Neural progenitor cell (in vitro differentiated cells): ENCODE measurements at regions not wholly inside any gene's neighbourhood (a gene's known extent, or its start where the extent isn't known, plus 50 kb on each side); places are given as distances from the start of the nearest gene placed in this dataset.

Source experiments
- DNase-seq: peaks from one replicate; pipeline ENCODE4 v3.0.0-alpha.2; 2016; ENCODE audit warnings: low spot score
- H2AFZ ChIP-seq: fragments of 200-600 bp; sonication (generic); replicated peaks from 2 replicates; pipeline ENCODE4 v1.6.1; 2016; ENCODE audit warnings: antibody characterized with exemption
- H3F3A ChIP-seq: fragments of 200-600 bp; sonication (generic); 2 replicates; pipeline ENCODE4 v1.6.1; 2016; ENCODE audit warnings: antibody characterized with exemption, low read depth
- H3K27ac ChIP-seq: fragments of 200-600 bp; sonication (generic); 2 replicates; pipeline ENCODE4 v1.5.1; 2016; ENCODE audit warnings: mild to moderate bottlenecking
- H3K27me3 ChIP-seq: fragments of 200-600 bp; sonication (generic); 2 replicates; pipeline ENCODE4 v1.6.1; 2016; ENCODE audit warnings: mild to moderate bottlenecking, moderate library complexity
- H3K36me3 ChIP-seq: fragments of 200-600 bp; sonication (generic); 2 replicates; pipeline ENCODE4 v1.5.1; 2016
- H3K4me1 ChIP-seq: fragments of 200-600 bp; sonication (generic); 2 replicates; pipeline ENCODE4 v1.6.1; 2016; ENCODE audit warnings: mixed run types
- H3K4me2 ChIP-seq: fragments of 200-600 bp; sonication (generic); 2 replicates; pipeline ENCODE4 v1.6.1; 2016
- H3K4me3 ChIP-seq: fragments of 200-600 bp; sonication (generic); 2 replicates; pipeline ENCODE4 v1.5.1; 2016
- H3K79me2 ChIP-seq: fragments of 200-600 bp; sonication (generic); 2 replicates; pipeline ENCODE4 v1.6.1; 2016; ENCODE audit warnings: low read depth
- H3K9ac ChIP-seq: fragments of 200-600 bp; sonication (generic); 2 replicates; pipeline ENCODE4 v1.6.1; 2016
- H3K9me3 ChIP-seq: fragments of 200-600 bp; sonication (generic); 2 replicates; pipeline ENCODE4 v1.5.1; 2016; ENCODE audit warnings: low read depth
- H4K20me1 ChIP-seq: fragments of 200-600 bp; sonication (generic); 2 replicates; pipeline ENCODE4 v1.6.1; 2016; ENCODE audit warnings: low read depth
- H3K27ac Mint-ChIP-seq: 3 replicates; pipeline ENCODE4 v1.8.0; 2021; ENCODE audit warnings: mixed read lengths
- H3K27me3 Mint-ChIP-seq: 2 replicates; pipeline ENCODE4 v1.8.0; 2022; ENCODE audit warnings: low read depth, mild to moderate bottlenecking, inconsistent platforms, moderate library complexity, mixed read lengths; ENCODE audit not compliant: insufficient read depth
- H3K36me3 Mint-ChIP-seq: 3 replicates; pipeline ENCODE4 v1.8.0; 2021; ENCODE audit warnings: mixed read lengths
- H3K4me1 Mint-ChIP-seq: 3 replicates; pipeline ENCODE4 v1.8.0; 2021; ENCODE audit warnings: mixed read lengths
- H3K4me3 Mint-ChIP-seq: 3 replicates; pipeline ENCODE4 v1.8.0; 2021; ENCODE audit warnings: mild to moderate bottlenecking, moderate library complexity, mixed read lengths
- H3K9me3 Mint-ChIP-seq: 3 replicates; pipeline ENCODE4 v1.8.0; 2020; ENCODE audit warnings: mixed read lengths
- EZH2 ChIP-seq: fragments of 200-600 bp; sonication (generic); IDR thresholded peaks from 2 replicates; pipeline ENCODE4 v1.6.1; 2017; ENCODE audit warnings: antibody characterized with exemption, mild to moderate bottlenecking, moderate library complexity
- EZH2phosphoT487 ChIP-seq: fragments of 200-600 bp; sonication (generic); IDR thresholded peaks from 2 replicates; pipeline ENCODE4 v1.6.1; 2017; ENCODE audit warnings: antibody characterized with exemption
- TF ChIP-seq, protein P1 (sequence below): fragments of 200-600 bp; sonication (generic); IDR thresholded peaks from 2 replicates; pipeline ENCODE4 v1.5.1; 2017; ENCODE audit warnings: antibody characterized with exemption, mild to moderate bottlenecking

DNA sequence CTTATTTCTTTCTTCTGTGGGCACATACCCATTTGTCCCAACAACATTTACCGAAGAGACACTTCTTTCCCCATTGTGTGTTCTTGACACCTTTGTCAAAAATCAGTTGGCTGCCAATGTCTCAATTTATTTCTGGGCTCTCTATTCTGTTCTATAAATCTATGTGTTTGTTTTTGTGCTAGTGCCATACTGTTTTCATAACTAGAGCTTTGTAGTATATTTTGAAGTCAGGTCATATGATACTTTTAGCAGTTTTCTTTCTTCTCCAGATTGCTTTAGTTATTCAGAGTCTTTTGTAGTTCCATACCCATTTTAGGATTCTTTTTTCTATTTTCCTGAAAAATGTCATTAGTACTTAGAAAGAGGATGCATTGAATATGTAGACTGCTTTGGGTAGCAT is 1276.3 kb downstream of the SLITRK1 start:
- Histone ChIP-seq H3K4me2 (no peak overlapping the region), H3K4me1 (no peaks in the 10 kb centered on the region), H3K4me3 (no peak overlapping the region), H3K79me2 (no peaks in the 10 kb centered on the region), H3K9me3 (peaks cover 14% of the 10 kb centered on the region), H2AFZ (no peak overlapping the region), H3K36me3 (no peaks in the 10 kb centered on the region), H4K20me1 (no peaks in the 10 kb centered on the region), H3K27ac (no peak overlapping the region), H3F3A (peaks cover 17% of the 10 kb centered on the region), H3K9ac (no peak overlapping the region), H3K27me3 (no peaks in the 10 kb centered on the region)
- Mint-ChIP-seq H3K27me3 (no peaks in the 10 kb centered on the region), H3K4me1 (no peaks in the 10 kb centered on the region), H3K36me3 (no peaks in the 10 kb centered on the region), H3K9me3 (peaks cover 15% of the 10 kb centered on the region), H3K27ac (no peak overlapping the region), H3K4me3 (no peak overlapping the region)
- DNase-seq = no peak
- TF ChIP-seq EZH2 (no peak), EZH2phosphoT487 (no peak)

DNA sequence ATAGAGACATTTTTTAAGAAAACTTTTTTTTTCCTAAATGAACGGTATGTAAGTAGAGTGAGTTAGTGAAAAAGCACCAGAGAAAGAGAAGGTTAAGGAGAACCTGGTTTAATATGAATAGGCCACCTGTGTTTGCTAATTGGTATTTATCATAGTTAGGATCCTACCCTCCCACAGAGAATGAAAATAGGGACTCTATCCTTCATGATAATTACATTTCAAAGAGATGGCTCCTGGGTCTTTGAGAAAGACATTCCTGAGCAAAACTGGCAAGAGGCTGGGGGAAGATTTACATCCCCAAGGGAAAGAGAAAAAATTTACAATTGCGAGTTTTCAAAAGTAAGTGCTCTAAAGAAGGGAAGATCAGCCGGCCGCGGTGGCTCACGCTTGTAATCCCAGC is 1284.5 kb downstream of the SLITRK1 start:
- Histone ChIP-seq H3K9ac (no peak overlapping the region), H3K79me2 (no peaks in the 10 kb centered on the region), H3K36me3 (no peaks in the 10 kb centered on the region), H3K9me3 (no peaks in the 10 kb centered on the region), H3K4me1 (no peaks in the 10 kb centered on the region), H3K27ac (peak overlapping the region; percentile 32), H4K20me1 (no peaks in the 10 kb centered on the region), H2AFZ (no peak overlapping the region), H3K27me3 (peaks cover 7% of the 10 kb centered on the region), H3K4me3 (no peak overlapping the region), H3F3A (peaks cover 4% of the 10 kb centered on the region), H3K4me2 (no peak overlapping the region)
- no peaks in the 10 kb centered on the region for H3K36me3 Mint-ChIP-seq
- no peak overlapping the region for H3K4me3 Mint-ChIP-seq
- no peak for TF ChIP-seq EZH2phosphoT487
- H3K4me1 Mint-ChIP-seq = peaks cover 2% of the 10 kb centered on the region
- DNase-seq = peak; percentile 58
- no peaks in the 10 kb centered on the region for H3K9me3 Mint-ChIP-seq
- no peaks in the 10 kb centered on the region for H3K27me3 Mint-ChIP-seq
- no peak overlapping the region for H3K27ac Mint-ChIP-seq

DNA sequence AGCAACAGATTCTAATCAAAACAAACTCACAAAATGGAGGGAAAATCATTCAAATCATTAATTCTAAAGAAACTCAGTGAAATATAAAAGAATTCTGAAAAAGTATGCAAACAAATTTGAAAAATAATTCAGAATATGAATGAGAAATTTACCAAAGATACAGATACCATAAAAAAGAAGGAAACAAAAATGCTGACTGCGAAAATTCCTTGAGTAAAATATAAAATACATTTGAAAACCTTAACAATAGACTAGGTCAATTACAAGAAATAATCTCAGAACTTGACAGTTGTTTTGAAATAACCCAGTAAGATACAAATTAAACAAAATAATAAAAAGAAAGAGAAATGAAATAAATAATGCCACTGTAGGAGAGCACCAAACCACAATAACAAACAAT is 1289.0 kb downstream of the SLITRK1 start:
- Histone ChIP-seq H3K36me3 (no peaks in the 10 kb centered on the region), H3K27me3 (peaks cover 7% of the 10 kb centered on the region), H3K4me3 (no peak overlapping the region), H3K9ac (no peak overlapping the region), H3K4me1 (no peaks in the 10 kb centered on the region), H3K79me2 (no peaks in the 10 kb centered on the region), H3K27ac (no peak overlapping the region), H3F3A (peaks cover 4% of the 10 kb centered on the region), H2AFZ (no peak overlapping the region), H3K9me3 (no peaks in the 10 kb centered on the region), H4K20me1 (no peaks in the 10 kb centered on the region), H3K4me2 (no peak overlapping the region)
- TF ChIP-seq EZH2phosphoT487 = no peak
- TF ChIP-seq EZH2 = no peak
- TF ChIP-seq, protein P1, sequence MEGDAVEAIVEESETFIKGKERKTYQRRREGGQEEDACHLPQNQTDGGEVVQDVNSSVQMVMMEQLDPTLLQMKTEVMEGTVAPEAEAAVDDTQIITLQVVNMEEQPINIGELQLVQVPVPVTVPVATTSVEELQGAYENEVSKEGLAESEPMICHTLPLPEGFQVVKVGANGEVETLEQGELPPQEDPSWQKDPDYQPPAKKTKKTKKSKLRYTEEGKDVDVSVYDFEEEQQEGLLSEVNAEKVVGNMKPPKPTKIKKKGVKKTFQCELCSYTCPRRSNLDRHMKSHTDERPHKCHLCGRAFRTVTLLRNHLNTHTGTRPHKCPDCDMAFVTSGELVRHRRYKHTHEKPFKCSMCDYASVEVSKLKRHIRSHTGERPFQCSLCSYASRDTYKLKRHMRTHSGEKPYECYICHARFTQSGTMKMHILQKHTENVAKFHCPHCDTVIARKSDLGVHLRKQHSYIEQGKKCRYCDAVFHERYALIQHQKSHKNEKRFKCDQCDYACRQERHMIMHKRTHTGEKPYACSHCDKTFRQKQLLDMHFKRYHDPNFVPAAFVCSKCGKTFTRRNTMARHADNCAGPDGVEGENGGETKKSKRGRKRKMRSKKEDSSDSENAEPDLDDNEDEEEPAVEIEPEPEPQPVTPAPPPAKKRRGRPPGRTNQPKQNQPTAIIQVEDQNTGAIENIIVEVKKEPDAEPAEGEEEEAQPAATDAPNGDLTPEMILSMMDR = no peak
- no peaks in the 10 kb centered on the region for H3K9me3 Mint-ChIP-seq
- no peak overlapping the region for H3K4me3 Mint-ChIP-seq
- no peak overlapping the region for H3K27ac Mint-ChIP-seq
- no peaks in the 10 kb centered on the region for H3K27me3 Mint-ChIP-seq
- no peaks in the 10 kb centered on the region for H3K36me3 Mint-ChIP-seq
- no peak for DNase-seq
- H3K4me1 Mint-ChIP-seq = peaks cover 2% of the 10 kb centered on the region

DNA sequence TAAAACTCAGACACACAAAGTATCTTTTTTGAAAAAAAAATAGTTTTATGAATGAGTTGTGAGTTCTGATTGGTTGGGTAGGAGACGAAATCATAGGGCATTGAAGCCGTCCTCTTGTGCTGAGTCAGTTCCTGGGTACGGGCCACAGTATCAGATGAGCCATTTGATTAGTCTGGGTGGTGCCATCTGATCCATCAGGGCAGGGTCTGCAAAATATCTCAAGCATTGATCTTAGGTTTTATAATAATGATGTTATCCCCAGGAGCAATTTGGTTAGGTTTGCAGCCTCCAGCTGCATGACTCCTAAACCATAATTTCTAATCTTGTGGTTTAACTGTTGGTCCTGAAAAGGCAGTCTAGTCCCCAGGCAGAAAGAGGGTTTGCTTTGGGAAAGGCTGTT is 1310.6 kb downstream of the SLITRK1 start:
- Histone ChIP-seq H3F3A (no peaks in the 10 kb centered on the region), H3K27me3 (no peaks in the 10 kb centered on the region), H3K4me1 (no peaks in the 10 kb centered on the region), H3K36me3 (no peaks in the 10 kb centered on the region), H3K9ac (no peak overlapping the region), H3K4me2 (no peak overlapping the region), H3K9me3 (no peaks in the 10 kb centered on the region), H4K20me1 (no peaks in the 10 kb centered on the region), H3K27ac (no peak overlapping the region), H2AFZ (no peak overlapping the region), H3K4me3 (no peak overlapping the region), H3K79me2 (no peaks in the 10 kb centered on the region)
- H3K27me3 Mint-ChIP-seq = peaks cover 3% of the 10 kb centered on the region
- no peak for DNase-seq
- TF ChIP-seq EZH2phosphoT487 = no peak
- TF ChIP-seq EZH2 = no peak
- TF ChIP-seq, protein P1 = no peak
- H3K4me1 Mint-ChIP-seq = no peaks in the 10 kb centered on the region
- no peak overlapping the region for H3K27ac Mint-ChIP-seq
- H3K9me3 Mint-ChIP-seq = peaks cover 11% of the 10 kb centered on the region
- peaks cover 1% of the 10 kb centered on the region for H3K36me3 Mint-ChIP-seq
- no peak overlapping the region for H3K4me3 Mint-ChIP-seq
